HG02610 (cell line): ENCODE measurements at regions not wholly inside any gene's neighbourhood (a gene's known extent, or its start where the extent isn't known, plus 50 kb on each side); places are given as distances from the start of the nearest gene placed in this dataset.

Experiments
- ATAC-seq: cut with Tn5 transposase; IDR thresholded peaks from one replicate; pipeline ENCODE4 v1.9.1; 2021; ENCODE audit warnings: mild to moderate bottlenecking, moderate library complexity; ENCODE audit not compliant: unreplicated experiment

DNA sequence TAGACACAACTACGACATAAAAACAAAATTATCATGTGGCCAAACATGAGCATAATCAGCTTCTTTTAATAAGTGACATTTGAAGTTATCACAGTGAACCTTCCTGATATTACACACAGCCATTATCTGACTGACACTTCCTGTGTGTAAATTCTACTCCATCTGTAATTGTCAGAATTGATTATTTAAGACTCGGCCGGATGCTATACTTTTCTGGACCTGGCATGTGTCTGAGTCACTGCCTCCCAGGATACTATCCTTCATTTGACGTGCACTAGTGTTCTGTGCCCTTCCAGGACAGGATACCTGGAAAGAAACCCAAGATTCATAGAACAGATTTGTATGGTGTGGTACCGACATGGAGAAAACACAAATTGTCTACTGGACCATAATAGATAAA, 242.0 kb downstream of the HS3ST3A1 start:
- no peak for ATAC-seq

DNA sequence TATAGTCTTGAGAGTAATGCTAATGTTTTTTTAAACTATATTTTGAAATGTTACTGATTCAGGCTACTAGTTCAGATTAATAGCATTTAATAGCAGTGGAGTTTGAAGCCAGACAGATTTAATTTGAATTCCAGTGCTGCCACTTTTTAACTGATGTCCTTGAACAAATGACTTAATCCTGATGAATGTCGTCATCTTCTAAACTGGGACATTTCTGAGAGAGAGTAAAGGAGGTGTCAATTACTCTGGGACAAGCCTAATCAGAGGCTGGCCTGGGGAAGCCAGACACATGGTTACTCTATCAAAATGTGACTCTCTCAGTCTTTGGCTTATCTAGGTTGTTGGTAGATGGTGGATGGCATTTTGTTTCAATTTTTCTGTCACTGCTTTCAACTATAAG, 246.7 kb downstream of the HS3ST3A1 start:
- no peak for ATAC-seq

DNA sequence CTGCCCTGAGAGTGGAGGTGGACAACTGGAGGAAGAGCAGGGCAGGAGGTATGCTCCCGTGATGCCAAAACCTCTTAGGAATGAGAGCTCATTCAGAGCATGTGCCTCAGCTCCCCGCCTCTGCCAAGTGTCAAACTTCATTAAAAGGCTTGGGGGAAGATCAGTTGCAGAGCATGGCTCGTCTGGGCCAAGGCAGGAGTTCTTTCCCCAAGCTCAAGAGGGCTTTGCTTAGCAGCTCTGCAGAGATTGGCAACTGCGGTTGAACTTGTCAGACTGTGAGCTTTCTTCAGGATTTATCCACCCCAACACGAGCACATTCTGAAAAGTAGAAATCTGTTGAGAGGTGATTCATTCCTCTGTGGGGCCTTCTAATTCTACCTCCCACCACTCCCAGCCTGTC, 248.1 kb downstream of the HS3ST3A1 start:
- no peak for ATAC-seq

- ATAC-seq: no peak
Observed at GRCh38 chr17:13352747-13353415, 248.8 kb downstream of the HS3ST3A1 start.

GRCh38 chr17:13351046-13351445, 250.7 kb downstream of the HS3ST3A1 start:
- ATAC-seq: no peak

DNA sequence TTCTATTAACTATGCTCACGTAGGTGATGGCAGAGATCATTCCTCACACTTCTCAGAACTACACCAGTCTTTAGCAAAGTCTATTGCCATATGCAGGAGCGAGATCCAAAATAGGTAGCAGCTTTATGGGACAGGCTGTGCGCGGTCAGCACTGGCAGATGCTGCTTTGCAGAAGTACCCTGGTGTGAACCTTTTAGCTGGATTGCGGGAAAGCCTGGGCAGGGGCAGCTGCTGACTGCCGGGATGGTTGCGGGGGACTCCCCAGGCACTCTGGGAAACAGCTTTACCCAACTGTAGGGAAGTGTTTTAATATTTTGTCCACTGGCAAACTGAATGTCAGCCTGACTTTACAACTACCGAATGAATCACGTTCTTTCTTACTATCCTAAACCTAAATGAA, 251.3 kb downstream of the HS3ST3A1 start:
- no peak for ATAC-seq

GRCh38 chr17:13346996-13347762, 254.6 kb downstream of the HS3ST3A1 start:
- ATAC-seq: no peak

DNA sequence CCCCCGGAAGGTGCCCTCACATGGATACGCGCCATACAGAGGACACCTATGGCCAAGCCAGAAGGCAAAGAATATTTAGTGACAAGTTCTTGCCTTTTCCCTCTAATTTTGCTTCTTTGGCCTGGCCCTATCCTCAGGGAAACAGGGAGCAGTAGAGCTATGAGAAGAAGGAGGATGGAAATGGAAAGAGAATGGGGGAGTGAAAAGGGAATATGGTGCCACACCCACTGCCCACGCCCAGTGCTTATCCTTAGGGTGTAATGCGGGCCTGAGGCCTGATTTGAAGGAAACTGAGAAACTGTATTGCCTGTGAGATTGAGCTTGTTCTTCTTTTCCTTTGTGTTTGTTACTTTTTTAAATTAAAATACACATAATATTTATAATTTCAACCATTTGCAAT, 255.1 kb downstream of the HS3ST3A1 start:
- no peak for ATAC-seq

- ATAC-seq: no peak
Observed at GRCh38 chr17:13346081-13346533, 255.6 kb downstream of the HS3ST3A1 start.

DNA sequence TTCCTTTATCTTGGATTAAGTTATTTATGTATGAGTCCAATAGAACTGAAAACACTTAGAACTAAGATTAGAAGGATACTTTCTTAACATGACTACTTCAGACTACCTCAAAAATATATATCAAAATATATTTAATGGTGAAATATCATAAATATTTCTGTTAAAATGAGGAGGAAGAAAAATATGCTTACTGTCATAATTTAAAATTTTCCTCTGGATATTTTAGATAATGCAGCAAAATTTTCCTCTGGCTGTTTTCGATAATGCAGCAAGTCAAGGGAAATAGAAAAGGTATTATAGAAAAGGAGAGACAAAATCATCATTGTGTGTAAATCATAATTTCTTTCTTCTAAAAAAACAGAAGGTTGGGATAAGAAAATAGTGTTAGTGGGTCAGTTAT, 263.3 kb downstream of the HS3ST3A1 start:
- no peak for ATAC-seq

DNA sequence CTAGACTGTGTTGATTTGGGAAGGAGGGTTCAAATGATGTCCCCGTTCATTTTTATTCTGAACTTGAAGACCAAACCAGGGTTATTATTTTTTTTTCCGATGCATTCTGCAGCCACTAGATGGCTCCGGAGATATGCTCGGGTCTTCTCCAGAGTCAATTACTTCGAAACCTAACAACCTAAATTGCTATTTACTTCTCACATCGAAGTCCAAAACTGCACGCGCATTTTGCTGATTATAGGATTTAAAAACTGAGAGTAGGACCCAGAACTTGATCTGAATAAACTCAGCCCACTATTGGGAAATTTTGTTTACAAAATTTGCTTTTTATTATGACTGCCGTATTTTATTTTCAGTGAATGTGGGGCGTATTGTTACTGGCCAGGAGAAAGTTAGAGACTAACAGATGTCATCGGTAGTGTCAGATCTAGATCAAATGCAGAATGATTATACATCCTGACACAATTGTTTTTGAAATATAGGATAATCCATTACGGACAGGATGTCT, 263.8 kb downstream of the HS3ST3A1 start:
- ATAC-seq: no peak

- ATAC-seq: no peak
Observed at GRCh38 chr17:13337151-13337550, 264.6 kb downstream of the HS3ST3A1 start.

GRCh38 chr17:13334374-13334773, 267.4 kb downstream of the HS3ST3A1 start:
- no peak for ATAC-seq

DNA sequence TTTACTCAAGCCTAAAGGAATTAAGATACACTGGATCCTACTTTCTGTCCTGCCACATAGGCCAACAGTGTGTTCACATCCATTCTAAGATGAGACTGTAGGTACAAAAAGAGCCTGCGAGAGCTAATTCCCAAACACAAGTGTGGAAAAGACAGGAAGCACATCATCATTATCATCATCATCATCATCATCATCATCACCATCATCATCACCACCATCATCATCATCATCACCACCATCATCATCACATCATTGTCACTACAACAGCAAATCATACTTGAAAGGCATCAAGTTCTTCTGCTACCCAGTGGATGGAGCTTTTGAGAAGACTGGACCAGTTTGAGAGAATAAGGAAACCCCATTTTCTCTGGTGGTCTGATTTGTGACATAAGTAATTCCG, 268.1 kb downstream of the HS3ST3A1 start:
- no peak for ATAC-seq

GRCh38 chr17:13332207-13332606, 269.5 kb downstream of the HS3ST3A1 start:
- no peak for ATAC-seq

DNA sequence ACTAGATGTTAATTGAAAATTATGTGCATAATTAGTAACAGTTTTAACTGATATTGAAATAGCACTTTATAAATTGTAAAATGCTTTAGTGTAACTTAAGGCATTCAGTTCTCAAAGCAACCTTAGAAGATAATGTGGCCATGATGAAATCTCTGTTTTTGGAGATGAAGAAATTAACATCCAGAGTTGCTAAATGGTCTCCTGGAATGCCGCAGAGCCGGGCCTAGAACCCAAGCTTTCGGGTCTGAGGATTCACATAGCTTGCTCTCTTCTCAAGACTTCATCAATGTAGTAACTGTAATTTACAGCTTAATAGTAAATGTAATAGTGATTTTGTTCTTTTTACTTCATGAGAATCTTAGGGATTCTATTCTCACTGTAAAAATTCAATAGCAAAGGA, 272.3 kb downstream of the HS3ST3A1 start:
- no peak for ATAC-seq

GRCh38 chr17:13323990-13324389, 277.7 kb downstream of the HS3ST3A1 start:
- ATAC-seq: no peak

DNA sequence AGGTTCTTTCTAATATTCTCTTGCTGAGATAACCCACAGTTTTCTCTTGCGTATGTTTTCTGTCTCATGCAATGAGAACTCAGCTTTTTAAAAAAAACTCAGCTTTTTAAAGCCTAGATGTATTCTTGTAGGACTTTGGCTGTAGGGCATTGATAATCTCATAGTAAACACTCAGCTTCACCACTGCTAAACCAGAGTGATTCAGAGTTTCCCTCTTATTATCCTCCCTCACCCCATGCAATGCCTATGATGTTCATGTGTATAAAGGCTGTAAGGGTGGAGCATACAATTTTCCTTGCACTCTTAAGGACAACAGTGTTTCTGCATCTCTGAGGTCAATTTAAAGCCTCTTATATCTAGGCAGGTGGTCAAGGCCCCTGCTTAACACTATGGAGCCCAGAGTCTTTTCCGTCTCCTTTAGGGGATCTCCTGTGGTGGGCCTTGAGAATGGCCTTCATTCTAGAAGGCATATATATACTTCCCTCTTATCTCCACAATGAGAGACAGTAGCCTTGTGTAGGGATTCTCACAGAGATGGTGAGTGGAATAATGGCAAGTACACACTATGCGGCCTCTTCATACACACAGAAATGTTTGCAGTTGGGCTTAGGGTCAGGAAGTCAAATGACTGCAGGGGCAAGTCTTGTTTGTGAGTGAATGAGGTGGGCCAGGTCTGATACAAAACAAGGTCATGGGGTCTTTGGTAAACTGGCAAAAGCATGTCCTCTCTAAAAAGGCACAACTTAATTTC, 279.6 kb downstream of the HS3ST3A1 start:
- ATAC-seq: no peak

DNA sequence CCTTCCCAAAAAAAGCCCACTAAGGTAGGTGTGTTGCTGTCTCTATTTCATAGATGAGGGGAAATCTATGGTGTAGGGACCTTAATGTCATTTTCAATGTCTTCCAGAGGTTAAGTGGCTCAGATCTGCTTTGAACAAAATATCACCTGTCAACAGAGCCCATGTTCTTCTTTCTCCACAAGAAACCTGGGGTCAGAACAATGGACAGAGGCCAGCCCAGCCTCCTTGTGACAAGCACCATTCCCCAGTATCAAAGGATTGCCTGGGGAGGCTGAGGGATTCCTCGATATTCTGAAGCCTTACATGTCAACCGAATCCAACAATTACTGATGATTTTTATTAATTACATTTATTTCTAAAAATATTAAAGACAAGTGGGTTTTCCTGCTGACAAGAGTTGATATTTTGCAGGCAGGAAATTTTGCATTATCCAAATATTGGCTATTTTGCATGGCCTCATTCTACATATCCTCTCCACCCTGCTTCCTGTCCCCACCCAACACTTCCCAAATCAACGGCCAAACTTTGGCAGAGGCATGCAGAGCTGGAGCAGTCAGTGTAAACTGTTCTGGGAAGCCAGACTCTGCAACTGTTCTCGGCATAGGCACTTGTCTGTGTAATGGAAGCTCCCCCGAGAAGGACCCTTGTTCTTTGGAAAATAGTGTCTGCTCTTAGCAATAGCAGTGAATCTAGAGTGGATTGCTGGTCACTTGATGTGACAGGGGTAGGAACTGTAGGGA, 281.5 kb downstream of the HS3ST3A1 start:
- ATAC-seq: no peak

DNA sequence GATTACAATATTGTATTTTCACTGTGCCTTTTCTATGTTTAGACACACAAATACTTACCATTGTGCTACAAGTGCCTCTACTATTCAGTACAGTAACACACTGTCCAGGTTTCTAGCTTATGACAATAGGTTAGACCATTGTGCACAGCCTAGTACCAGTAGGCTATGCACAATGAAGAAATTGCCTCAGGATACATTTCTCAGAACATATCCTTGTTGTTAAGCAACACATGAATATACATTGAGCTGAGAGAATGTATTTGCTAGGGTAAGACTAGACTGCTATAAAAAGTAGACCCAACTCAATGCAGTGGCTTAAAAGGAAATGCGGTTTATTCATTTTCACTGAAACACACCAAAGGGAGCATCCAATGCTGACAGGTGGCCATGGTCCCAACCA, 285.1 kb downstream of the HS3ST3A1 start:
- ATAC-seq: no peak

DNA sequence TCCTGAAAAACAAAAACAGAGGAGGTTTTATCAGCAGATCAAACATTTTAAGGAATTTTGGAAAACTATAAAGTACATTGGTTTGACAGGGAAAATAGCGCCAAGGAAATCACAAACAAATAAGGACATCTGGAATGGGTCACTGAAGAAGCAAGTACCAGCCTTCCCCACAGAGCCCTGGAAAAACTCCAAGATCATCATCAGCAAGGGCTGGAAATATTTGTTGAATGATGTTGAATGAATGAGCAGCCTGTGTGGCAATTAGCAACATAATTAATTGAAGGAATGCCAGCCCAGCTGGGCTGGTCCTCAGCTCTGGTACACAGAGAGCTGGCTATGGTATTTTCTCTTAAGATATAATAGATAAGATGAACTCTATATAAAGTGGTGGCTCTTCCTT, 290.4 kb downstream of the HS3ST3A1 start:
- no peak for ATAC-seq
